Tibial nerve (tissue), 3 donors: ENCODE measurements at regions not wholly inside any gene's neighbourhood (a gene's known extent, or its start where the extent isn't known, plus 50 kb on each side); places are given as distances from the start of the nearest gene placed in this dataset.

ENCODE experiments used
- POLR2A ChIP-seq, 2 donors: fragments of 450-650 bp; IDR thresholded peaks; one replicate each; pipeline ENCODE4 v1.6.1; 2017; ENCODE audit warnings: antibody characterized with exemption in 2 of 2, mild to moderate bottlenecking in 2 of 2, moderate library complexity in 2 of 2
- TF ChIP-seq, protein P1 (sequence below), 5 experiments: fragments of 200-600 bp in 3 of 5; fragments of 450-650 bp in 2 of 5; sonication (generic) in 3 of 5; IDR thresholded peaks; one replicate each; pipeline ENCODE4 v1.5.1; 2016 to 2019; ENCODE audit warnings: antibody characterized with exemption in 5 of 5, mild to moderate bottlenecking in 3 of 5, moderate library complexity in 2 of 5

DNA sequence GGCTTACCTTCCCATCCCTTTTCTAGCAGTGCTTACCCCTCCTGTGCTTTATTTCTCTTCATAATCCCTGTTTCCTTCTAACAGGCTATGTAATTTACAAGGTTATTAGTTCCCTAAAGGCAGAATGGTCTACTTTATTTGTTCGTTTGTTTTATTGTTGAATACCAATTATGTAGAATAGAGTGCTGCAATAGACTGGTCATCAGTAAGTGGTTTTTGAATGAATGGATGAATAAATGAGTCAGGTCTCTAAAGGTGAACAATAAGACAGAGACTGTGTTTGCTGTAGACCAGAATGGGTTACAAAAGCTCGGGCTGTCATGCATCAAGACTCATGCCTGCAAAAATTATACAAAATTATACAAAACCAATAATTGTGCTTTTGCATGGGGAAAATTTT, 332.0 kb downstream of the IRS1 start:
- TF ChIP-seq, protein P1, sequence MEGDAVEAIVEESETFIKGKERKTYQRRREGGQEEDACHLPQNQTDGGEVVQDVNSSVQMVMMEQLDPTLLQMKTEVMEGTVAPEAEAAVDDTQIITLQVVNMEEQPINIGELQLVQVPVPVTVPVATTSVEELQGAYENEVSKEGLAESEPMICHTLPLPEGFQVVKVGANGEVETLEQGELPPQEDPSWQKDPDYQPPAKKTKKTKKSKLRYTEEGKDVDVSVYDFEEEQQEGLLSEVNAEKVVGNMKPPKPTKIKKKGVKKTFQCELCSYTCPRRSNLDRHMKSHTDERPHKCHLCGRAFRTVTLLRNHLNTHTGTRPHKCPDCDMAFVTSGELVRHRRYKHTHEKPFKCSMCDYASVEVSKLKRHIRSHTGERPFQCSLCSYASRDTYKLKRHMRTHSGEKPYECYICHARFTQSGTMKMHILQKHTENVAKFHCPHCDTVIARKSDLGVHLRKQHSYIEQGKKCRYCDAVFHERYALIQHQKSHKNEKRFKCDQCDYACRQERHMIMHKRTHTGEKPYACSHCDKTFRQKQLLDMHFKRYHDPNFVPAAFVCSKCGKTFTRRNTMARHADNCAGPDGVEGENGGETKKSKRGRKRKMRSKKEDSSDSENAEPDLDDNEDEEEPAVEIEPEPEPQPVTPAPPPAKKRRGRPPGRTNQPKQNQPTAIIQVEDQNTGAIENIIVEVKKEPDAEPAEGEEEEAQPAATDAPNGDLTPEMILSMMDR (IDR thresholded peaks at IDR 0.05) = no peak
- TF ChIP-seq POLR2A (IDR thresholded peaks at IDR 0.05) = no peak
